Liver (tissue), 7 donors: ENCODE measurements at regions not wholly inside any gene's neighbourhood (a gene's known extent, or its start where the extent isn't known, plus 50 kb on each side); places are given as distances from the start of the nearest gene placed in this dataset.

ENCODE experiments used
- DNase-seq: peaks from one replicate; pipeline ENCODE4 v3.0.0-alpha.2; 2017; ENCODE audit warnings: low spot score
- H3K27ac ChIP-seq, 2 donors: one replicate each; pipeline ENCODE4 v1.7.0; 2013; ENCODE audit warnings: inconsistent platforms in 2 of 2, low read length in 2 of 2, control low read depth in 1 of 2, low read depth in 1 of 2, mild to moderate bottlenecking in 1 of 2
- H3K27me3 ChIP-seq, 4 donors: one replicate each; pipeline versions ENCODE4 v1.6.1 to v1.7.0; 2013; ENCODE audit warnings: low read length in 3 of 4, inconsistent platforms in 1 of 4, mild to moderate bottlenecking in 1 of 4, moderate library complexity in 1 of 4; ENCODE audit not compliant: control insufficient read depth in 4 of 4, insufficient read depth in 4 of 4
- H3K36me3 ChIP-seq, 4 donors: one replicate each; pipeline versions ENCODE4 v1.6.1 to v1.7.0; 2013; ENCODE audit warnings: low read length in 3 of 4, mild to moderate bottlenecking in 3 of 4, low read depth in 1 of 4, moderate library complexity in 1 of 4; ENCODE audit not compliant: control insufficient read depth in 4 of 4, insufficient read depth in 3 of 4
- H3K4me1 ChIP-seq, 4 donors: one replicate each; pipeline versions ENCODE4 v1.6.1 to v1.7.0; 2013; ENCODE audit warnings: low read length in 3 of 4, mild to moderate bottlenecking in 3 of 4, moderate library complexity in 1 of 4; ENCODE audit not compliant: control insufficient read depth in 4 of 4, insufficient read depth in 4 of 4
- H3K4me3 ChIP-seq, 3 donors: one replicate each; pipeline versions ENCODE4 v1.6.1 to v1.7.0; 2013; ENCODE audit warnings: low read length in 3 of 3, control low read depth in 1 of 3, low read depth in 1 of 3, mild to moderate bottlenecking in 1 of 3
- H3K9ac ChIP-seq, 2 donors: one replicate each; pipeline ENCODE4 v1.7.0; 2013; ENCODE audit warnings: low read length in 2 of 2, mild to moderate bottlenecking in 2 of 2, moderate library complexity in 2 of 2, control low read depth in 1 of 2, low read depth in 1 of 2
- H3K9me3 ChIP-seq, 4 donors: one replicate each; pipeline versions ENCODE4 v1.6.1 to v1.7.0; 2013; ENCODE audit warnings: low read length in 3 of 4; ENCODE audit not compliant: control insufficient read depth in 4 of 4
- ATF3 ChIP-seq: IDR thresholded peaks from 2 replicates; pipeline ENCODE4 v1.6.1; 2016; ENCODE audit warnings: antibody characterized with exemption
- CTCF ChIP-seq: fragments of 150-350 bp; IDR thresholded peaks from 2 replicates; pipeline ENCODE4 v1.5.1; 2017; ENCODE audit warnings: improper control_type of control experiment, low read depth, low read length; ENCODE audit not compliant: missing input control
- EGR1 ChIP-seq, 2 donors: IDR thresholded peaks; 2 replicates each; pipeline ENCODE4 v1.6.1; 2016 to 2018; ENCODE audit warnings: antibody characterized with exemption in 2 of 2, low read depth in 2 of 2
- FOXA1 ChIP-seq: IDR thresholded peaks from 2 replicates; pipeline ENCODE4 v1.6.1; 2016; ENCODE audit warnings: antibody characterized with exemption
- FOXA2 ChIP-seq: IDR thresholded peaks from 2 replicates; pipeline ENCODE4 v1.6.1; 2016; ENCODE audit warnings: antibody characterized with exemption
- GABPA ChIP-seq, 2 donors: IDR thresholded peaks in 1 of 2; conservative IDR thresholded peaks in 1 of 2; 2 replicates each; pipeline ENCODE4 v1.6.1; 2016; ENCODE audit warnings: antibody characterized with exemption in 2 of 2, mild to moderate bottlenecking in 1 of 2, moderate library complexity in 1 of 2
- HNF4A ChIP-seq, 2 donors: conservative IDR thresholded peaks; 2 replicates each; pipeline ENCODE4 v1.6.1; 2016; ENCODE audit warnings: antibody characterized with exemption in 2 of 2, mild to moderate bottlenecking in 2 of 2
- HNF4G ChIP-seq: IDR thresholded peaks from 2 replicates; pipeline ENCODE4 v1.6.1; 2016; ENCODE audit warnings: antibody characterized with exemption
- JUND ChIP-seq, 2 donors: IDR thresholded peaks; 2 replicates each; pipeline ENCODE4 v1.6.1; 2016; ENCODE audit warnings: antibody characterized with exemption in 2 of 2
- MAX ChIP-seq: IDR thresholded peaks from 2 replicates; pipeline ENCODE4 v1.6.1; 2016; ENCODE audit warnings: antibody characterized with exemption
- NR2F2 ChIP-seq: IDR thresholded peaks from 2 replicates; pipeline ENCODE4 v1.6.1; 2016; ENCODE audit warnings: antibody characterized with exemption
- RAD21 ChIP-seq, 2 donors: IDR thresholded peaks; 2 replicates each; pipeline ENCODE4 v1.6.1; 2016; ENCODE audit warnings: antibody characterized with exemption in 2 of 2, mild to moderate bottlenecking in 2 of 2
- REST ChIP-seq: IDR thresholded peaks from 2 replicates; pipeline ENCODE4 v1.6.1; 2016; ENCODE audit warnings: antibody characterized with exemption, mild to moderate bottlenecking
- RXRA ChIP-seq, 2 donors: IDR thresholded peaks; 2 replicates each; pipeline ENCODE4 v1.6.1; 2017 to 2018; ENCODE audit warnings: antibody characterized with exemption in 2 of 2, mild to moderate bottlenecking in 1 of 2
- SP1 ChIP-seq: IDR thresholded peaks from 2 replicates; pipeline ENCODE4 v1.6.1; 2018; ENCODE audit warnings: antibody characterized with exemption, mild to moderate bottlenecking
- TAF1 ChIP-seq: conservative IDR thresholded peaks from 2 replicates; pipeline ENCODE4 v1.6.1; 2016; ENCODE audit warnings: antibody characterized with exemption, mild to moderate bottlenecking
- YY1 ChIP-seq: IDR thresholded peaks from 2 replicates; pipeline ENCODE4 v1.6.1; 2016; ENCODE audit warnings: antibody characterized with exemption, mild to moderate bottlenecking
- TF ChIP-seq, protein P1 (sequence below): IDR thresholded peaks from 2 replicates; pipeline ENCODE4 v1.6.1; 2016; ENCODE audit warnings: antibody characterized with exemption
- donor health status: healthy.
- donor health status: healthy.
- donor health status: healthy.
- donor health status: healthy.

- no peak overlapping the region for H3K4me3 ChIP-seq
- TF ChIP-seq FOXA2, result no peak
- no peak for TF ChIP-seq GABPA (IDR thresholded peaks at IDR 0.05 in 1 of 2, conservative IDR thresholded peaks at IDR 0.05 in 1 of 2)
- no peak for TF ChIP-seq HNF4G
- TF ChIP-seq ATF3, result no peak
- no peak for TF ChIP-seq CTCF
- no peak for TF ChIP-seq SP1
- no peak for TF ChIP-seq JUND (IDR thresholded peaks at IDR 0.05)
- no peak for TF ChIP-seq REST
- no peak for TF ChIP-seq MAX
- no peak for TF ChIP-seq FOXA1
- TF ChIP-seq TAF1, result no peak
- TF ChIP-seq RAD21 (IDR thresholded peaks at IDR 0.05), result no peak
- TF ChIP-seq, protein P1, sequence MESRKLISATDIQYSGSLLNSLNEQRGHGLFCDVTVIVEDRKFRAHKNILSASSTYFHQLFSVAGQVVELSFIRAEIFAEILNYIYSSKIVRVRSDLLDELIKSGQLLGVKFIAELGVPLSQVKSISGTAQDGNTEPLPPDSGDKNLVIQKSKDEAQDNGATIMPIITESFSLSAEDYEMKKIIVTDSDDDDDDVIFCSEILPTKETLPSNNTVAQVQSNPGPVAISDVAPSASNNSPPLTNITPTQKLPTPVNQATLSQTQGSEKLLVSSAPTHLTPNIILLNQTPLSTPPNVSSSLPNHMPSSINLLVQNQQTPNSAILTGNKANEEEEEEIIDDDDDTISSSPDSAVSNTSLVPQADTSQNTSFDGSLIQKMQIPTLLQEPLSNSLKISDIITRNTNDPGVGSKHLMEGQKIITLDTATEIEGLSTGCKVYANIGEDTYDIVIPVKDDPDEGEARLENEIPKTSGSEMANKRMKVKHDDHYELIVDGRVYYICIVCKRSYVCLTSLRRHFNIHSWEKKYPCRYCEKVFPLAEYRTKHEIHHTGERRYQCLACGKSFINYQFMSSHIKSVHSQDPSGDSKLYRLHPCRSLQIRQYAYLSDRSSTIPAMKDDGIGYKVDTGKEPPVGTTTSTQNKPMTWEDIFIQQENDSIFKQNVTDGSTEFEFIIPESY, result no peak
- TF ChIP-seq YY1, result no peak
- TF ChIP-seq NR2F2, result no peak
- TF ChIP-seq RXRA (IDR thresholded peaks at IDR 0.05), result no peak
- TF ChIP-seq EGR1 (IDR thresholded peaks at IDR 0.05; ENCODE audit: low read depth in 2 of 2), result no peak
- no peak for TF ChIP-seq HNF4A (conservative IDR thresholded peaks at IDR 0.05)
- H3K27me3 ChIP-seq, result no peaks in the 10 kb centered on the region
- no peak overlapping the region for H3K9ac ChIP-seq
- no peaks in the 10 kb centered on the region for H3K9me3 ChIP-seq
- DNase-seq, result no peak
- H3K36me3 ChIP-seq, result no peaks in the 10 kb centered on the region
- H3K27ac ChIP-seq, result no peak overlapping the region
- no peaks in the 10 kb centered on the region for H3K4me1 ChIP-seq
Measured at GRCh38 chr7:9718071-9718661, 1255.5 kb upstream of the PHF14 start.
